Astrocyte (in vitro differentiated cells and primary cell): ENCODE measurements at regions not wholly inside any gene's neighbourhood (a gene's known extent, or its start where the extent isn't known, plus 50 kb on each side); places are given as distances from the start of the nearest gene placed in this dataset.

ENCODE experiments used
- CTCF ChIP-seq: IDR thresholded peaks from 2 replicates; pipeline ENCODE4 v1.5.1; 2011; ENCODE audit warnings: low read depth, mild to moderate bottlenecking, inconsistent platforms, low read length, moderate library complexity; ENCODE audit not compliant: insufficient read depth
- EZH2 ChIP-seq: IDR thresholded peaks from 2 replicates; pipeline ENCODE4 v1.6.1; 2012; ENCODE audit warnings: mild to moderate bottlenecking, low read length, inconsistent platforms; ENCODE audit not compliant: insufficient read depth

GRCh38 chr4:4627906-4628305, 86.1 kb upstream of the STX18 start:
- TF ChIP-seq CTCF, result no peak
- no peak for TF ChIP-seq EZH2
